SK-N-SH (cell line): ENCODE measurements at regions not wholly inside any gene's neighbourhood (a gene's known extent, or its start where the extent isn't known, plus 50 kb on each side); places are given as distances from the start of the nearest gene placed in this dataset.

Experiments
- CTCF ChIA-PET: fragments of 300-600, 350-600 bp; formaldehyde crosslinking; extraction: SDS; loops from one replicate; lab custom pipeline; 2021; lab: Yijun Ruan, JAX
- POLR2A ChIA-PET: fragments of 350-600 bp; sonication (Branson Sonifier 250); formaldehyde crosslinking; extraction: SDS; loops from one replicate; lab custom pipeline; 2020; ENCODE audit warnings: antibody characterized with exemption, inconsistent platforms; lab: Yijun Ruan, JAX
- DNase-seq: peaks from one replicate; pipeline ENCODE4 v3.0.0; 2012
- H2AFZ ChIP-seq: fragments of 200-600 bp; sonication (generic); 2 replicates; pipeline ENCODE4 v1.8.1; 2016; ENCODE audit warnings: antibody characterized with exemption, mild to moderate bottlenecking, low read depth
- H3F3A ChIP-seq: fragments of 200-600 bp; sonication (generic); replicated peaks from 2 replicates; pipeline ENCODE3; 2016; ENCODE audit warnings: antibody characterized with exemption, mild to moderate bottlenecking; ENCODE audit not compliant: insufficient read depth
- H3K27ac ChIP-seq, 2 experiments: fragments of 200-500 bp in 1 of 2; fragments of 200-600 bp in 1 of 2; sonication (Bioruptor generic) in 1 of 2; sonication (generic), shearing (Covaris generic) in 1 of 2; 2 replicates each; pipeline versions ENCODE4 v1.5.1 to v1.6.1; 2014 to 2016; ENCODE audit warnings: low read depth in 2 of 2, inconsistent platforms in 1 of 2, low read length in 1 of 2, mild to moderate bottlenecking in 1 of 2, mixed read lengths in 1 of 2
- H3K27me3 ChIP-seq: fragments of 200-600 bp; sonication (generic), shearing (Covaris generic); 2 replicates; pipeline ENCODE4 v1.6.1; 2016; ENCODE audit warnings: mixed run types; ENCODE audit not compliant: insufficient read depth
- H3K36me3 ChIP-seq, 2 experiments: fragments of 200-500 bp in 1 of 2; fragments of 200-600 bp in 1 of 2; sonication (Bioruptor generic) in 1 of 2; sonication (generic) in 1 of 2; replicated peaks in 1 of 2; 2 replicates each; pipeline versions ENCODE3 to v1.5.1; 2014 to 2016; ENCODE audit warnings: low read length in 1 of 2, mild to moderate bottlenecking in 1 of 2; ENCODE audit not compliant: insufficient read depth in 2 of 2, control insufficient read depth in 1 of 2
- H3K4me1 ChIP-seq, 2 experiments: fragments of 200-500 bp in 1 of 2; fragments of 200-600 bp in 1 of 2; sonication (Bioruptor generic) in 1 of 2; sonication (generic), shearing (Covaris generic) in 1 of 2; 2 replicates each; pipeline versions ENCODE4 v1.5.1 to v1.6.1; 2014 to 2016; ENCODE audit warnings: low read depth in 1 of 2, low read length in 1 of 2, mixed run types in 1 of 2; ENCODE audit not compliant: insufficient read depth in 2 of 2, control insufficient read depth in 1 of 2
- H3K4me2 ChIP-seq: fragments of 200-600 bp; sonication (generic), shearing (Covaris generic); 2 replicates; pipeline ENCODE4 v1.6.1; 2017; ENCODE audit warnings: mixed run types
- H3K4me3 ChIP-seq, 2 experiments: fragments of 200-500 bp in 1 of 2; fragments of 200-600 bp in 1 of 2; sonication (Bioruptor generic) in 1 of 2; sonication (generic), shearing (Covaris generic) in 1 of 2; 2 replicates each; pipeline versions ENCODE4 v1.5.1 to v1.8.1; 2014 to 2016; ENCODE audit warnings: low read depth in 2 of 2, inconsistent platforms in 1 of 2, low read length in 1 of 2, mild to moderate bottlenecking in 1 of 2, mixed read lengths in 1 of 2, moderate library complexity in 1 of 2
- H3K79me2 ChIP-seq: fragments of 200-600 bp; sonication (generic); 2 replicates; pipeline ENCODE4 v1.8.1; 2017; ENCODE audit warnings: mild to moderate bottlenecking; ENCODE audit not compliant: insufficient read depth
- H3K9ac ChIP-seq: fragments of 200-600 bp; sonication (generic); 2 replicates; pipeline ENCODE4 v1.6.1; 2017; ENCODE audit warnings: mixed run types
- H3K9me2 ChIP-seq: fragments of 200-600 bp; sonication (generic); 2 replicates; pipeline ENCODE4 v1.6.1; 2017; ENCODE audit warnings: mixed run types
- H3K9me3 ChIP-seq: fragments of 200-600 bp; sonication (generic); 2 replicates; pipeline ENCODE4 v1.6.1; 2017; ENCODE audit warnings: mixed run types, mild to moderate bottlenecking, moderate library complexity
- H4K20me1 ChIP-seq: fragments of 200-600 bp; sonication (generic); 2 replicates; pipeline ENCODE4 v1.6.1; 2017; ENCODE audit warnings: mild to moderate bottlenecking, mixed run types; ENCODE audit not compliant: insufficient read depth
- CHD2 ChIP-seq: fragments of 150-350 bp; IDR thresholded peaks from 2 replicates; pipeline ENCODE4 v1.6.1; 2018; ENCODE audit warnings: low read length; ENCODE audit not compliant: partially characterized antibody
- CTCF ChIP-seq: fragments of 200-600 bp; sonication (generic); IDR thresholded peaks from 2 replicates; pipeline ENCODE4 v1.6.1; 2017; ENCODE audit warnings: antibody characterized with exemption, mild to moderate bottlenecking, moderate library complexity
- EP300 ChIP-seq, 2 experiments: IDR thresholded peaks; 2 replicates each; pipeline versions ENCODE4 v1.4.0 to v1.6.1; 2012; ENCODE audit warnings: borderline replicate concordance in 1 of 2, low read depth in 1 of 2, low read length in 1 of 2
- EZH2phosphoT487 ChIP-seq: fragments of 200-600 bp; sonication (generic); IDR thresholded peaks from 2 replicates; pipeline ENCODE4 v1.6.1; 2017; ENCODE audit warnings: low read depth, mixed run types, mild to moderate bottlenecking, antibody characterized with exemption, moderate library complexity, borderline replicate concordance
- FOXJ3 ChIP-seq: sonication (generic); formaldehyde crosslinking; IDR thresholded peaks from 2 replicates; pipeline ENCODE4 v1.5.1; 2020; ENCODE audit warnings: mild to moderate bottlenecking, missing genetic modification reagents
- FOXM1 ChIP-seq: IDR thresholded peaks from 2 replicates; pipeline ENCODE4 v1.4.0; 2012; ENCODE audit warnings: low read depth, mild to moderate bottlenecking
- GATA2 ChIP-seq: sonication (generic); formaldehyde crosslinking; IDR thresholded peaks from 2 replicates; pipeline ENCODE4 v1.5.0; 2020; ENCODE audit warnings: mild to moderate bottlenecking, missing genetic modification reagents
- JUND ChIP-seq: IDR thresholded peaks from 2 replicates; pipeline ENCODE4 v1.4.0; 2012
- NFIC ChIP-seq: IDR thresholded peaks from 2 replicates; pipeline ENCODE4 v1.4.0; 2012; ENCODE audit warnings: borderline replicate concordance
- POLR2AphosphoS5 ChIP-seq: IDR thresholded peaks from 2 replicates; pipeline ENCODE4 v1.6.1; 2012; ENCODE audit warnings: low read depth, low read length
- REST ChIP-seq: IDR thresholded peaks from 2 replicates; pipeline ENCODE4 v1.6.1; 2012; ENCODE audit warnings: mild to moderate bottlenecking, low read depth, low read length, moderate library complexity
- RFX5 ChIP-seq: IDR thresholded peaks from 2 replicates; pipeline ENCODE4 v1.6.1; 2012; ENCODE audit warnings: mild to moderate bottlenecking, improper control_type of control experiment, low read length
- RXRA ChIP-seq: IDR thresholded peaks from 2 replicates; pipeline ENCODE4 v1.4.0; 2012; ENCODE audit warnings: low read depth, mild to moderate bottlenecking, borderline replicate concordance
- SIN3A ChIP-seq: IDR thresholded peaks from 2 replicates; pipeline ENCODE4 v1.6.1; 2012; ENCODE audit warnings: low read depth, mild to moderate bottlenecking, low read length, moderate library complexity, borderline replicate concordance
- SMC3 ChIP-seq: IDR thresholded peaks from 2 replicates; pipeline ENCODE4 v1.6.1; 2012; ENCODE audit warnings: low read depth, low read length, improper control_type of control experiment
- TAF1 ChIP-seq: IDR thresholded peaks from 2 replicates; pipeline ENCODE4 v1.6.1; 2012; ENCODE audit warnings: low read depth, mild to moderate bottlenecking, low read length, moderate library complexity, borderline replicate concordance
- TCF12 ChIP-seq: IDR thresholded peaks from 2 replicates; pipeline ENCODE4 v1.4.0; 2012
- TEAD4 ChIP-seq: IDR thresholded peaks from 2 replicates; pipeline ENCODE4 v1.4.0; 2012; ENCODE audit warnings: mild to moderate bottlenecking, borderline replicate concordance; ENCODE audit not compliant: insufficient read depth
- YY1 ChIP-seq: IDR thresholded peaks from 2 replicates; pipeline ENCODE4 v1.4.0; 2012; ENCODE audit warnings: low read depth, mild to moderate bottlenecking
- ZBTB33 ChIP-seq: IDR thresholded peaks from 2 replicates; pipeline ENCODE4 v1.4.0; 2012; ENCODE audit warnings: low read depth, borderline replicate concordance
- WGBS: methylation state at CpG from one replicate; pipeline ENCODE4 v1.1.6; 2017; ENCODE audit warnings: low lambda C conversion rate; 5-methylcytosine and 5-hydroxymethylcytosine counted together
- TF ChIP-seq, protein P1 (sequence below): IDR thresholded peaks from 2 replicates; pipeline ENCODE4; 2012

GRCh38 chrX:142686206-142686605, 339.5 kb upstream of the SPANXN4 start:
- H3K4me3 ChIP-seq, result no peak overlapping the region
- H3K27me3 ChIP-seq, result no peaks in the 10 kb centered on the region
- no peak overlapping the region for H3K27ac ChIP-seq
- no peak overlapping the region for H3K9ac ChIP-seq
- POLR2A ChIA-PET, result no interaction called here
- H3K9me3 ChIP-seq, result no peaks in the 10 kb centered on the region
- H3K4me1 ChIP-seq, result no peaks in the 10 kb centered on the region
- H3K4me2 ChIP-seq, result no peak overlapping the region
- no peaks in the 10 kb centered on the region for H3K36me3 ChIP-seq
- no peaks in the 10 kb centered on the region for H4K20me1 ChIP-seq
- H3K9me2 ChIP-seq, result no peaks in the 10 kb centered on the region
- H3F3A ChIP-seq, result no peaks in the 10 kb centered on the region
- no peaks in the 10 kb centered on the region for H3K79me2 ChIP-seq
- TF ChIP-seq FOXM1 (no peak), EZH2phosphoT487 (no peak), SMC3 (no peak), RFX5 (no peak), JUND (no peak), TCF12 (no peak), REST (no peak), YY1 (no peak), RXRA (no peak), POLR2AphosphoS5 (no peak), NFIC (no peak)
- TF ChIP-seq, protein P1, sequence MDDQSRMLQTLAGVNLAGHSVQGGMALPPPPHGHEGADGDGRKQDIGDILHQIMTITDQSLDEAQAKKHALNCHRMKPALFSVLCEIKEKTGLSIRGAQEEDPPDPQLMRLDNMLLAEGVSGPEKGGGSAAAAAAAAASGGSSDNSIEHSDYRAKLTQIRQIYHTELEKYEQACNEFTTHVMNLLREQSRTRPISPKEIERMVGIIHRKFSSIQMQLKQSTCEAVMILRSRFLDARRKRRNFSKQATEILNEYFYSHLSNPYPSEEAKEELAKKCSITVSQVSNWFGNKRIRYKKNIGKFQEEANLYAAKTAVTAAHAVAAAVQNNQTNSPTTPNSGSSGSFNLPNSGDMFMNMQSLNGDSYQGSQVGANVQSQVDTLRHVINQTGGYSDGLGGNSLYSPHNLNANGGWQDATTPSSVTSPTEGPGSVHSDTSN, result no peak
- WGBS, result 0% methylated on average over 1 of the region's 1 CpG
- CTCF ChIA-PET, result no interaction called here
- H2AFZ ChIP-seq, result no peak overlapping the region
- DNase-seq, result no peak

DNA sequence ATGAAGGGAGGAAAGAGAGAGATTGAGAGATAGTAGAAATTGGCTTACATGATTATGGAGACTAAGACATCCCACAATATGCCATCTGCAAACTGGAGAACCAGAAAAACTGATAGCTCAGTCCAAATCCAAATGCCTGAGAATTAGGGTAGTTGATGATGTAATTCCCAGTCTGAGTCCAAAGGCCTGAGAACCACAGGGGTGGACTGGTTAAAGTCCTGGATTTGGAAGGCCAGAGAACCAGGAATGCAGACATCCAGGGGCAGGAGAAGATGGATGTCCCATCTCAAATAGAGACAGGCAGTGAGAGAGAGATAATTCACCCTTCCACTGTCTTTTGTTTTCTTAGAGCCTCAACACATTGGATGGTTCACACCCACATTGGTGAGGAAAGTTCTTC, 345.7 kb upstream of the SPANXN4 start:
- no peaks in the 10 kb centered on the region for H3K4me1 ChIP-seq
- ChIA-PET CTCF (no interaction called here), POLR2A (no interaction called here)
- H2AFZ ChIP-seq, result no peak overlapping the region
- no peak overlapping the region for H3K27ac ChIP-seq
- TF ChIP-seq FOXJ3 (CRISPR knock-in tag) (no peak), SIN3A (no peak), ZBTB33 (no peak), POLR2AphosphoS5 (no peak), TAF1 (no peak), FOXM1 (no peak), YY1 (no peak), CTCF (no peak), TEAD4 (no peak), CHD2 (no peak), EP300 (IDR thresholded peaks at IDR 0.05; ENCODE audit: borderline replicate concordance in 1 of 2, low read depth in 1 of 2, low read length in 1 of 2) (no peak), GATA2 (no peak)
- H3K79me2 ChIP-seq, result no peaks in the 10 kb centered on the region
- H3K27me3 ChIP-seq, result no peaks in the 10 kb centered on the region
- no peaks in the 10 kb centered on the region for H4K20me1 ChIP-seq
- DNase-seq, result no peak
- H3K36me3 ChIP-seq, result no peaks in the 10 kb centered on the region
- H3K4me3 ChIP-seq, result no peak overlapping the region
- H3K9me2 ChIP-seq, result no peaks in the 10 kb centered on the region
- no peaks in the 10 kb centered on the region for H3F3A ChIP-seq
- no peak overlapping the region for H3K4me2 ChIP-seq
- no peaks in the 10 kb centered on the region for H3K9me3 ChIP-seq
- H3K9ac ChIP-seq, result no peak overlapping the region
